Karpas-422 (cell line): ENCODE measurements at regions not wholly inside any gene's neighbourhood (a gene's known extent, or its start where the extent isn't known, plus 50 kb on each side); places are given as distances from the start of the nearest gene placed in this dataset.
"Not testable (repeated sequence)": the region's sequence is repeated elsewhere in the genome, so short reads cannot be mapped to it uniquely, and the experiment has no call there.

ENCODE experiments used
- DNase-seq: peaks from one replicate; pipeline ENCODE4 v3.0.0-alpha.2; 2015
- H2AFZ ChIP-seq: fragments of 200-600 bp; sonication (generic); 2 replicates; pipeline ENCODE4 v1.6.1; 2014; ENCODE audit warnings: antibody characterized with exemption, low read length, mixed read lengths
- H3K27ac ChIP-seq: fragments of 200-600 bp; sonication (generic); 2 replicates; pipeline ENCODE4 v1.5.1; 2014; ENCODE audit warnings: mild to moderate bottlenecking, low read length, moderate library complexity
- H3K27me3 ChIP-seq: fragments of 200-600 bp; sonication (generic); 2 replicates; pipeline ENCODE4 v1.6.1; 2014; ENCODE audit warnings: low read length, mixed read lengths
- H3K36me3 ChIP-seq: fragments of 200-600 bp; sonication (generic); 2 replicates; pipeline ENCODE4 v1.6.1; 2014; ENCODE audit warnings: low read length, mixed read lengths; ENCODE audit not compliant: insufficient read depth
- H3K4me1 ChIP-seq: fragments of 200-600 bp; sonication (generic); 2 replicates; pipeline ENCODE4 v1.6.1; 2014; ENCODE audit warnings: mild to moderate bottlenecking, low read length, mixed read lengths
- H3K4me2 ChIP-seq: fragments of 200-600 bp; sonication (generic); 2 replicates; pipeline ENCODE4 v1.6.1; 2014; ENCODE audit warnings: low read length, low read depth, mild to moderate bottlenecking; ENCODE audit not compliant: poor library complexity, severe bottlenecking
- H3K4me3 ChIP-seq: fragments of 200-600 bp; sonication (generic); 2 replicates; pipeline ENCODE4 v1.5.1; 2014; ENCODE audit warnings: mild to moderate bottlenecking, antibody characterized with exemption, low read length, mixed read lengths
- H3K79me2 ChIP-seq: fragments of 200-600 bp; sonication (generic); 2 replicates; pipeline ENCODE4 v1.6.1; 2014; ENCODE audit warnings: mild to moderate bottlenecking, low read length, mixed read lengths
- H3K9ac ChIP-seq: fragments of 200-600 bp; sonication (generic); 2 replicates; pipeline ENCODE4 v1.6.0; 2014; ENCODE audit warnings: low read length
- H3K9me2 ChIP-seq: fragments of 200-600 bp; sonication (generic), shearing (Covaris generic); replicated peaks from 2 replicates; pipeline ENCODE4 v1.6.0; 2014; ENCODE audit warnings: mild to moderate bottlenecking, low read length, moderate library complexity; ENCODE audit not compliant: insufficient read depth
- H3K9me3 ChIP-seq: fragments of 300-700, 200-600 bp; sonication (generic); 2 replicates; pipeline ENCODE4 v1.6.1; 2014; ENCODE audit warnings: low read length, mixed read lengths
- H4K20me1 ChIP-seq: fragments of 200-600 bp; sonication (generic); 2 replicates; pipeline ENCODE4 v1.6.1; 2014; ENCODE audit warnings: mild to moderate bottlenecking, antibody characterized with exemption, low read length, low read depth; ENCODE audit not compliant: insufficient read depth

DNA sequence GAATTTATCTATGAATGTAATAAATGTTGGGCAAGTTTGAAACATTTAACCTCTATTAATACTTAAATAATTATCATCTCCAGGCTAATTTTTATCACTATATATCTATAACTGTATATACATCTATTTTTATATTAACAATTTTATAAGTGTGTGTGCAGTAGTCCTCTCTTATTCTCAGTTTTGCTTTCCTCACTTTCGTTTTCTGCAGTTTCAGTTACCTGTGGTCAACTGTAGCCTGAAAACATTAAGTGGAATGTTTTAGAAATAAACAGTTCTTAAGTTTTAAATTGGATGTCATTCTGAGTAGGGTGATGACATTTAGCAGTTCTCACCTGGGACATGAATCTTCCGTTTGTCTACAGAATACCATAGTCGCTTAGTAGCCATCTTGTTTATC, 379.4 kb upstream of the MAN1A1 start:
- DNase-seq, result no peak
- Histone ChIP-seq H3K9me2 (no peaks in the 10 kb centered on the region), H3K4me1 (no peaks in the 10 kb centered on the region), H2AFZ (no peak overlapping the region), H3K9me3 (no peaks in the 10 kb centered on the region), H3K27ac (no peak overlapping the region), H3K4me3 (no peak overlapping the region), H3K27me3 (no peaks in the 10 kb centered on the region), H4K20me1 (no peaks in the 10 kb centered on the region), H3K79me2 (no peaks in the 10 kb centered on the region), H3K36me3 (no peaks in the 10 kb centered on the region), H3K9ac (no peak overlapping the region), H3K4me2 (no peak overlapping the region)

DNA sequence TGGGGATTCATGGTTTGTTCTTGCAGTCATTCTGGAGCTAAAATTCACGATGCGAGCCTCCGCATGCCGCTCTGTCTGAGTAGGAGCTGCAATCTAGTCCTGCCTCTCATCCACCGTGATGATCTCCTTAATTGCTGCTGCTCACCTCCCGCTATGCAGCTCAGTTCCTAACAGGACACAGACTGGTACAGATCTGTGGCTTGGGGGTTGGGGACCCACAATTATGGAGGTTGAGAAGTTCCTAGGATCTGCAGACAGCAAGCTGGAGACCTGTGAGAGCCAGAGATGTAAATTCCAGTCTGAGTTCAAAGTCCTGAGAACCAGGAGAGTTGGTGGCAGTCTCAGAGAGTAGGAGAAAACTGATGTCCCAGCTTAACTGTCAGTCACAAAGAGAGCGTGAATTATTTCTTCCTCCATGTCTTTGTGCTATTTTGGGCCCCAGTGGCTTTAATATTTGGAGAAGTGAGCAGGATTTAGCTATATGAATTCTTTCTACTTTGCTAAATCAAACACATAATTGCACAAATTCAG, 378.7 kb upstream of the MAN1A1 start:
- Histone ChIP-seq H3K9me3 (no peaks in the 10 kb centered on the region), H3K9me2 (no peaks in the 10 kb centered on the region), H3K4me2 (no peak overlapping the region), H3K27me3 (no peaks in the 10 kb centered on the region), H2AFZ (no peak overlapping the region), H3K4me1 (no peaks in the 10 kb centered on the region), H3K4me3 (no peak overlapping the region), H4K20me1 (no peaks in the 10 kb centered on the region), H3K27ac (no peak overlapping the region), H3K79me2 (no peaks in the 10 kb centered on the region), H3K36me3 (no peaks in the 10 kb centered on the region), H3K9ac (no peak overlapping the region)
- no peak for DNase-seq

DNA sequence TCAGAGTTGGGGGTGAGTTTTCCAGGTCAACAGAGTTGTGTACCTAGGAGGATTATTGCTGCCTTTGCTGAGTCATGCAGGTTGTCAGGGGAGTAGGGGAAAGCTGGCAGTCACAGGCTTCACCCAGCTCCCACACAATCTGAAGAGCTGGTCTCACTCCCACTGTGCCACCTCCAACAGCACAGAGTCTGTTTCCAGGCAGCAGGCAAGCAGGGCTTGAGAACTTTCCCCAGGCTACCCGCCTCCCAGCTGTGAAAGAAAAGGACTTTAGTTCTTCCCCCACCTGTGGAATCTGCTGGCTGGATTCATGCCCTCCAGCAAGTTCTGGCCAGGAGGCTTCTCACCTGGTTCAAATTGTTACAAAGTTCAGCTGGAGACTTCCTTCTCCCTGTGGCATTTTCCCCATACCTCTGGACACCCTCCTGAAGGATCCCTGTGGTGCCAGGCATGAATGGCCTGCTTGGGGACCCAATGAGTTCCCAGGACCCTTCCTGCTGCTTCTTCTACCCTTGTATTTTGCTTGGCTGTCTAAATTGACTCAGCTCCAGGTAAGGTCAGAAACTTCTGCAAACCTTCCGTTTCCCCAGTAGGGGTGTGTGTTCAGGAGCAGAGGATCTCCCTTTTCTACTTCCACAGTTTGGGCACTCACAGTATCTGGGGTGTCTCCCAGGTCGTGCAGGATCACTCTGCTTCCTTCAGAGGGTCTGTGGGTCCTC, 378.1 kb upstream of the MAN1A1 start:
- H2AFZ ChIP-seq, result no peak overlapping the region

DNA sequence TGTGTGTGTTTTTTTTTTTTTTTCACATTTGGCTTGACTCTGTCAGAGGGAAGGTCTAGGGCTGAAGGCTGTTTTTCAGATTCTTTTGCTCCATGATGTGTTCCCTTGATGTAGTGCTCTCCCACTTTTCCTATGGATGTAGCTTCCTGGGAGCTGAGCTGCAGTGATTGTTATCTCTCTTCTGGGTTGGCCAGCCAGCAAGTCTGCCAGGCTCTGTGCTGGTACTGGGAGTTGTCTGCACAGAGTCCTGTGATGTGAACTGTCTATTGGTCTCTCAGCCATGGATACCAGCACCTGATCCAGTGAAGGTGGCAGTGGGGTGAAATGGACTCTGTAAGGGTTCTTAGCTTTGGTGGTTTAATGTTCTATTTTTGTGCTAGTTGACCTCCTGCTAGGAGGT, 377.4 kb upstream of the MAN1A1 start:
- not testable (repeated sequence) for H3K4me1 ChIP-seq, H3K4me2 ChIP-seq, H3K27ac ChIP-seq, H3K79me2 ChIP-seq, H3K9me2 ChIP-seq, H3K36me3 ChIP-seq, DNase-seq, H3K9me3 ChIP-seq, H3K4me3 ChIP-seq, H3K27me3 ChIP-seq, H2AFZ ChIP-seq, H3K9ac ChIP-seq, H4K20me1 ChIP-seq

More for the DNA sequence above, 378.1 kb upstream of the MAN1A1 start:
- Histone ChIP-seq H3K4me3 (no peak overlapping the region), H3K36me3 (no peaks in the 10 kb centered on the region), H3K9me2 (no peaks in the 10 kb centered on the region), H3K27me3 (no peaks in the 10 kb centered on the region), H3K4me2 (no peak overlapping the region), H4K20me1 (no peaks in the 10 kb centered on the region), H3K9ac (no peak overlapping the region), H3K79me2 (no peaks in the 10 kb centered on the region), H3K9me3 (no peaks in the 10 kb centered on the region), H3K27ac (no peak overlapping the region), H3K4me1 (no peaks in the 10 kb centered on the region)
- DNase-seq, result no peak

DNA sequence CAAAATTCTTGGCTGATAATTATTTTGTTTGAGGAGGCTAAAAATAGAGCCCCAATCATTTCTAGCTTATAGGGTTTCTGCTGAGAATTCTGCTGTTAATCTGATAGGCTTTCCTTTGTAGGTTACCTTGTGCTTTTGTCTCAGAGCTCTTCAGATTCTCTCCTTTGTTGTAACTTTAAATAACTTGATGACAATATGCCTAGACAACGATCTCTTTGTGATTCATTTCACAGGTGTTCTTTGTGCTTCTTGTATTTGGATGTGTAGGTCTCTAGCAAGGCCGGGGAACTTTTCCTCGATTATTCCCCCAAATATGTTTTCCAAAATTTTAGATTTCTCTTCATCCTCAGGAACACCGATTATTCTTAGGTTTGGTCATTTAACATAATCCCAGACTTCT, 376.5 kb upstream of the MAN1A1 start:
- Histone ChIP-seq H3K27me3 (no peaks in the 10 kb centered on the region), H3K27ac (no peak overlapping the region), H4K20me1 (no peaks in the 10 kb centered on the region), H3K36me3 (no peaks in the 10 kb centered on the region), H3K4me3 (no peak overlapping the region), H3K4me2 (no peak overlapping the region), H3K9me2 (no peaks in the 10 kb centered on the region), H3K9me3 (no peaks in the 10 kb centered on the region), H2AFZ (no peak overlapping the region), H3K4me1 (no peaks in the 10 kb centered on the region), H3K79me2 (no peaks in the 10 kb centered on the region), H3K9ac (no peak overlapping the region)
- no peak for DNase-seq

DNA sequence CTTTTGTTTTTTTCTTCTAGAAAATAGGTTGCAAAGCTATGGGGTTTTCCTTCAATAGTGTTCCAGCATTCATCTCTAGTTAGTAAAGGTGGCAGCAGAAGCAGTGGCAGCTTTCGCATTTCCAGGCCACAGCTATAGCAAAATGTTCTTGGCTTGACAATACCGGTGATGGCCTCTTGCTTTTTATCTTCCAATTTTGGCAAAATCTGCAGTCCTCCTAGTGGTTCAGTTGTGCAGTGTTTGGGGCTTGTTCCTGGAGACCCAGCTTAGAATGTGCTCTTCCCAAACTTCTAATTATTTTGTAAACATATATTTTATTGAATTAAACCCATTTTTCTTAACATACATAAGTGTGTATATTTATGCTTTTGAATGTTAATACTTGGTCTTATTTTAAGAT, 370.6 kb upstream of the MAN1A1 start:
- Histone ChIP-seq H3K27me3 (no peaks in the 10 kb centered on the region), H2AFZ (no peak overlapping the region)

DNA sequence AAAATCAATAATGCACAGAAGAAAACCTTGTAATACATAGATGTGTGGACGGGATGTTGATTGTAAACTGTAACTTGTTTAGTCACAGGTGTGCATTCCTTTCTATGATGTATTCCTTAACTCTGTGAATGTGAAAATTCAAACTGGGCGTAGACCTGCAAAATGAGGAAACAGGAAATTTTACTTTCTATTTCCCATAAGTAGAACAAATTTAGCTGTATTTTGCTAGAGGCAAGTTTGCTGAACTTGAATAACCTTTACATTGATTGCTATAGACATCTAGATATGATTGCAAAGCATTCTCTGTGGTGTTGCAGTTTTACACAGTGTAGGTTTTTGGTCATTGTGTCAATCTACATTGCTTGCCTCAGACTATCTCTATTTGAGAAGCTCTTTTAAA, 368.4 kb upstream of the MAN1A1 start:
- Histone ChIP-seq H3K4me2 (no peak overlapping the region), H3K79me2 (no peaks in the 10 kb centered on the region), H3K9me3 (no peaks in the 10 kb centered on the region), H3K4me1 (no peaks in the 10 kb centered on the region), H3K4me3 (no peak overlapping the region), H4K20me1 (no peaks in the 10 kb centered on the region), H3K27ac (no peak overlapping the region), H3K27me3 (no peaks in the 10 kb centered on the region), H3K9me2 (no peaks in the 10 kb centered on the region), H3K9ac (no peak overlapping the region), H3K36me3 (no peaks in the 10 kb centered on the region), H2AFZ (no peak overlapping the region)
- no peak for DNase-seq

More for the DNA sequence above, 370.6 kb upstream of the MAN1A1 start:
- H3K9me2 ChIP-seq, result no peaks in the 10 kb centered on the region
- H3K9ac ChIP-seq, result no peak overlapping the region
- H3K9me3 ChIP-seq, result no peaks in the 10 kb centered on the region
- H3K36me3 ChIP-seq, result no peaks in the 10 kb centered on the region
- H3K79me2 ChIP-seq, result no peaks in the 10 kb centered on the region
- H3K4me1 ChIP-seq, result no peaks in the 10 kb centered on the region
- no peaks in the 10 kb centered on the region for H4K20me1 ChIP-seq
- no peak overlapping the region for H3K4me2 ChIP-seq
- no peak overlapping the region for H3K4me3 ChIP-seq
- no peak overlapping the region for H3K27ac ChIP-seq
- DNase-seq, result no peak

DNA sequence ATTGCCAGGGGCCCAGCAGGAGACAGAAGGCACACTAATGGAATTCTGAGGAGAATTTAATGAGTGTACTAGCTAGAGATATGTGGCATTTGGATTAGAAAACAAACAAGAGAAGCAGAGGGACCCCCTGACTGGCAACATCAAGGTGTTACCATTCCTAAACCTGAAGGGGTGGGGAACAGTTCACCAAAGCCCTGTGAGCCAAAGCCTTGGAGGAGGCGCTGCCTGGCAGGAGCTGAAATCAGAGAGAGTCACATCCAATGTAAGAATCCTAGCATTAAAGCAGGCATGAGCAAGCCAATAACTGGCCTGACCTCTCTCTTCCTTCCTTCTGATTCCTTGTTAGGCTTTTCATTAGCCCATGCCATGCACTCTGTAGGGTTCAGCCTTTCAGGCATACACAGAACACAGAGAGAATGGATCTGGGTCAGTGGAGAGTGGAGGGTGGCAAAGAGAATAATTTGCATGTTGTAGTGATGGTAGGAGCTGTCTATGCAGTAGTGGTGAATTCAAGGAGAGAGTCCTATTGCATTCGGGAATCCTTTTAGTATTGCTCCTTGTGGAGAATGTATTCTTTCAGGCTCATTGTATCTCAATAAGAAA, 367.2 kb upstream of the MAN1A1 start:
- H3K27me3 ChIP-seq, result no peaks in the 10 kb centered on the region
- no peak overlapping the region for H2AFZ ChIP-seq
- no peak overlapping the region for H3K4me2 ChIP-seq
- no peak overlapping the region for H3K4me3 ChIP-seq
- DNase-seq, result no peak
- H3K9me2 ChIP-seq, result no peaks in the 10 kb centered on the region
- H3K9me3 ChIP-seq, result no peaks in the 10 kb centered on the region
- H3K9ac ChIP-seq, result no peak overlapping the region
- no peaks in the 10 kb centered on the region for H3K4me1 ChIP-seq
- no peaks in the 10 kb centered on the region for H3K79me2 ChIP-seq
- H3K36me3 ChIP-seq, result no peaks in the 10 kb centered on the region
- H4K20me1 ChIP-seq, result no peaks in the 10 kb centered on the region
- H3K27ac ChIP-seq, result no peak overlapping the region
